ENCODE measurements at regions not wholly inside any gene's neighbourhood (a gene's known extent, or its start where the extent isn't known, plus 50 kb on each side); places are given as distances from the start of the nearest gene placed in this dataset.

DNA sequence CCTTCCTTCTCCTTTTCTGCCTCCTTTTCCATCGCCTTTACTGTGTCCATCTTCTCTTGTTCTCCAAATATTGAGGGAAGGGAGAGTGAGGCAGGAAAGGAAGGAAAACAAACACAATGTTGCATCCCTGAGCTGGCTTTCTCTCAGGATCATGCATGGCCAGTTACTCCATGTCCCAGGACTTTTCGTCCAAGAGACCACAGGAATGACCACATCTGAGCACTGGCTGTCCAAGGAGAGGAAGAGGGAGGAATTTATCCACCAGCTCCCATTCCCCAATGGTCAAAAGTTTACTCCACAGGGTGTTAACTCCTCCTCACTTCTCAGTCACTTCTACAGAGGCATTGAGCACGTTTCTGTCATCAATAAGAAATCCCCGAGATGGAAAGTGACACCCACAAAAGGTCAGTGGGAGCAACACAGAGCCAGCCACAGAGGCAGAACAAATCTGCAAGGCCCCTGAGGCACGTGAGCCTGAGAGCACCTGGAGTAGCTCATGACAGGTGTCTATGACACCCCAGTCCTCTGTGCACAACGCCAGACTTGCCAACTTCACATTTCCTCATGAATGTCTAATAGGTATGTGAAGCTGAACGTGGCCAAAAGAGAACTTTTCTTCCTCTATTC is 177.3 kb upstream of the NUDT4 start:
- H3K9me3 Mint-ChIP-seq (ENCODE audit: low read depth): no peaks in the 10 kb centered on the region
- POLR2A ChIA-PET: no interaction called here
- no peaks in the 10 kb centered on the region for H3K4me1 Mint-ChIP-seq
- DNase-seq: no peak
- H3K27ac Mint-ChIP-seq: no peak overlapping the region
- intact Hi-C loops (cut with DNase I, micrococcal nuclease): no loop called here
- CTCF ChIA-PET: interaction anchor here (0.8 kb wide), 1 partner anchor 15 kb away, joined by 4 read pairs; no protein-coding TSS in a partner anchor
- no peak for ATAC-seq
- no peaks in the 10 kb centered on the region for H3K36me3 Mint-ChIP-seq (ENCODE audit: low read depth)
- peaks cover 9% of the 10 kb centered on the region for H3K27me3 Mint-ChIP-seq
- H3K4me3 Mint-ChIP-seq: no peak overlapping the region

GRCh38 chr12:93201990-93202389 is 175.7 kb upstream of the NUDT4 start:
- Mint-ChIP-seq H3K27me3 (peaks cover 9% of the 10 kb centered on the region), H3K9me3 (ENCODE audit: low read depth) (no peaks in the 10 kb centered on the region), H3K36me3 (ENCODE audit: low read depth) (no peaks in the 10 kb centered on the region), H3K4me1 (no peaks in the 10 kb centered on the region), H3K4me3 (no peak overlapping the region), H3K27ac (no peak overlapping the region)
- DNase-seq: no peak
- ChIA-PET POLR2A (no interaction called here), CTCF (interaction anchor here (0.6 kb wide), 2 partner anchors 341 to 1585 kb away, joined by 3 read pairs; no protein-coding TSS in a partner anchor)
- intact Hi-C loops (cut with DNase I, micrococcal nuclease): no loop called here
- no peak for ATAC-seq

GRCh38 chr12:93202688-93203087 is 175.0 kb upstream of the NUDT4 start:
- no peak overlapping the region for H3K27ac Mint-ChIP-seq
- no peaks in the 10 kb centered on the region for H3K4me1 Mint-ChIP-seq
- CTCF ChIA-PET: no interaction called here
- ATAC-seq: no peak
- intact Hi-C loops (cut with DNase I, micrococcal nuclease): no loop called here
- no peaks in the 10 kb centered on the region for H3K9me3 Mint-ChIP-seq (ENCODE audit: low read depth)
- POLR2A ChIA-PET: no interaction called here
- peaks cover 8% of the 10 kb centered on the region for H3K27me3 Mint-ChIP-seq
- no peak for DNase-seq
- H3K4me3 Mint-ChIP-seq: no peak overlapping the region
- H3K36me3 Mint-ChIP-seq (ENCODE audit: low read depth): no peaks in the 10 kb centered on the region

DNA sequence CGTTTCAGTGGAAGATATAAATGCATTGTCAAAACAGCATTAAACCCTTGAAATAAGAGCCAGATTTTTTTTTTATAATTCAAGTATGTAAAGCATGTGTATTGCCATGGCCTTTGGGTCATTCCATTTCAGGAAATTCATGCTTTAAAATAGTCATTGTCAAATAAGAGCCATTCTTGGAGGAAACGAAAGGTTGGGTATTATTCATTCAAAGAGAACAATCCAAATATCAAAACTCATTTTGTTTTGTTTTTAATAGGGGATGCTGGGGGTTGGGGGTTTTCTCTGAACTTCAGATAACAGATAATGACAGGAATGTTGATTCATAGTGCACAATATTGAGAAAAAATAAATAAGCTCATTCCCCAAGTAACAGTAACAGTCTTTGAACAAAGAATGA is 174.4 kb upstream of the NUDT4 start:
- Mint-ChIP-seq H3K27me3 (peaks cover 6% of the 10 kb centered on the region), H3K27ac (no peak overlapping the region), H3K9me3 (ENCODE audit: low read depth) (no peaks in the 10 kb centered on the region), H3K4me3 (no peak overlapping the region), H3K36me3 (ENCODE audit: low read depth) (no peaks in the 10 kb centered on the region), H3K4me1 (no peaks in the 10 kb centered on the region)
- DNase-seq: no peak
- CTCF ChIA-PET: interaction anchor here (0.7 kb wide), 1 partner anchor 9 kb away, joined by 3 read pairs; no protein-coding TSS in a partner anchor
- POLR2A ChIA-PET: no interaction called here
- no peak for ATAC-seq
- intact Hi-C loops (cut with DNase I, micrococcal nuclease): no loop called here

GRCh38 chr12:93204896-93205295 is 172.8 kb upstream of the NUDT4 start:
- CTCF ChIA-PET: no interaction called here
- H3K4me3 Mint-ChIP-seq: no peak overlapping the region
- no peak for DNase-seq
- ATAC-seq: no peak
- intact Hi-C loops (cut with DNase I, micrococcal nuclease): no loop called here
- no peak overlapping the region for H3K27ac Mint-ChIP-seq
- H3K27me3 Mint-ChIP-seq: peaks cover 4% of the 10 kb centered on the region
- no peaks in the 10 kb centered on the region for H3K4me1 Mint-ChIP-seq
- no peaks in the 10 kb centered on the region for H3K9me3 Mint-ChIP-seq (ENCODE audit: low read depth)
- POLR2A ChIA-PET: no interaction called here
- H3K36me3 Mint-ChIP-seq (ENCODE audit: low read depth): no peaks in the 10 kb centered on the region

DNA sequence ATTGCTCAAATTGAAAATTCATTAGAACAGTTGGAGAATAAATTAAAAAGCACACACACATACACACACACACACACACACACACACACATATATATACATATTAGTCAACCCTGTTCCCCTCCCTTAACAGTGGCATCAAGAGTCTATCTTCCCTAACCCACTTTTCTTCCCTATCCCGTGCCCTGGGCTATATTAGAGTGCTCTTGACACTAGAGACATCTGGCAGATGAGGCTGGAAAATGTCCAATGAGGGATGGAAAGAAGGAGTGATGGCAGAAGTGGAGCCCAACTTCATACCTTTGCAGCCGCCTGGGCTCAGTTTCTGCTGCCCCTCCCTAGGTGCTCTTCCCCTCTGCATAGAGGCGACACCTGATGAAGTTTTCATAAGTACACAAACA is 172.4 kb upstream of the NUDT4 start:
- Mint-ChIP-seq H3K36me3 (ENCODE audit: low read depth) (no peaks in the 10 kb centered on the region), H3K4me1 (no peaks in the 10 kb centered on the region), H3K27me3 (peaks cover 4% of the 10 kb centered on the region), H3K27ac (no peak overlapping the region), H3K4me3 (no peak overlapping the region), H3K9me3 (ENCODE audit: low read depth) (no peaks in the 10 kb centered on the region)
- intact Hi-C loops (cut with DNase I, micrococcal nuclease): no loop called here
- ChIA-PET POLR2A (no interaction called here), CTCF (no interaction called here)
- DNase-seq: no peak
- ATAC-seq: no peak

DNA sequence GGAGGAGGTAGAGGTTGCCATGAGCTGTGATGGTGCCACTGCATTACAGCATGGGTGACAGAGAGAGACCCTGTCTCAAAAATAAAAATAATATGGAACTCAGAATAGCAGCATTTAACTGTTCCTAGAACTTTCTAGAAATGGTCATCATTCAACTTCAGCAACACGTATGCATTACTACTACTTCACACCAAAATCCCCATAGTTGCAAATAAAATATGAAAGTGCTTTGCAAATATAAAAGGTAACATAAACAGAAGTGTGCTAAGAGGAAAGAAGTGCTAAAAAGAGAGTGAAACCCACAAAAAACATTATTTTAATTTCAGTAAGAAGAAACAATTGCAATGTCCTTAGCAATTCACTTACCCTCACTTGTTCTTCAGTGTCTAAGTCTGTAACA is 169.7 kb upstream of the NUDT4 start:
- POLR2A ChIA-PET: no interaction called here
- Mint-ChIP-seq H3K36me3 (ENCODE audit: low read depth) (no peaks in the 10 kb centered on the region), H3K4me3 (no peak overlapping the region), H3K27ac (no peak overlapping the region), H3K4me1 (no peaks in the 10 kb centered on the region), H3K9me3 (ENCODE audit: low read depth) (no peaks in the 10 kb centered on the region), H3K27me3 (no peaks in the 10 kb centered on the region)
- intact Hi-C loops (cut with DNase I, micrococcal nuclease): no loop called here
- ATAC-seq (no peak), DNase-seq (no peak)
- CTCF ChIA-PET: interaction anchor here (1.4 kb wide), 1 partner anchor 8 kb away, joined by 4 read pairs; no protein-coding TSS in a partner anchor

DNA sequence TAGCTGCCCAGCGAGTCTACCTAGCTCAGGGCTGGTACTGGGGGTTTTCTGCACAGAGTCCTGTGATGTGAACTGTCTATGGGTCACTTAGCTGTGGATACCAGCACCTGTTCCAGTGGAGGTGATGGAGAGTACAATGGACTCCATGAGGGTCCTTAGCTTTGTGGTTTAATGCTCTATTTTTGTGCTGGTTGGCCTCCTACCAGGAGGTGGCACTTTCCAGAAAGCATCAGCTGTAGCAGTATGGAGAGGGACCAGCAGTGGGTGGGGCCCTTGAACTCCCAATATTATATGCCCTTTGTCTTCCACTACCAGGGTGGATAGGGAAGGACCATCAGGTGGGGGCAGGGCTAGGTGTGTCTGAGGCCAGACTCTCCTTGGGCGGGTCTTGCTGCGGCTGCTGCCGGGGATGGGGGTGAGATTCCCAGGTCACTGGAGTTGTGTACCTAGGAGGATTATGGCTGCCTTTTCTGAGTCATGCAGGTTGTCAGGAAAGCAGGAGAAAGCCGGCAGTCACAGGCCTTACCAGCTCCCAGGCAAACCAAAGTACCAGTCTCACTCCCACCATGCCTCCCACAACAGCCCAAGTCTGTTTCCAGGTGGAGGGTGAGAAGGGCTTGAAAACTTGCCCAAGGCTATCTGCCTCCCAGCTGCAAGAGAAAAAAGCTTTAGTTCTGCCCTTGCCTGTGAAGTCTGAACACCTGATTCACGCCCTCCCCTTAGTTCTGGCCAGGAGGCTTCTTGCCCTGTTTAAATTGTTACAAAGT is 163.0 kb upstream of the NUDT4 start:
- CTCF ChIA-PET: interaction anchor here (0.6 to 1.3 kb wide), 2 partner anchors 205 to 225 kb away, joined by 3 to 4 read pairs; no protein-coding TSS in a partner anchor
- Mint-ChIP-seq H3K4me3 (no peak overlapping the region), H3K27ac (no peak overlapping the region), H3K4me1 (no peaks in the 10 kb centered on the region), H3K9me3 (ENCODE audit: low read depth) (no peaks in the 10 kb centered on the region), H3K36me3 (ENCODE audit: low read depth) (no peaks in the 10 kb centered on the region), H3K27me3 (no peaks in the 10 kb centered on the region)
- POLR2A ChIA-PET: no interaction called here
- ATAC-seq (no peak), DNase-seq (no peak)
- intact Hi-C loops (cut with DNase I, micrococcal nuclease): no loop called here

- DNase-seq: no peak
- ChIA-PET POLR2A (no interaction called here), CTCF (interaction anchor here (0.6 to 1.8 kb wide), 2 partner anchors 8 to 885 kb away, joined by 3 to 4 read pairs; no protein-coding TSS in a partner anchor)
- Mint-ChIP-seq H3K27me3 (no peaks in the 10 kb centered on the region), H3K4me1 (no peaks in the 10 kb centered on the region), H3K4me3 (no peak overlapping the region), H3K27ac (no peak overlapping the region), H3K36me3 (ENCODE audit: low read depth) (no peaks in the 10 kb centered on the region), H3K9me3 (ENCODE audit: low read depth) (no peaks in the 10 kb centered on the region)
- ATAC-seq: no peak
- intact Hi-C loops (cut with DNase I, micrococcal nuclease): no loop called here
Observed at GRCh38 chr12:93215290-93215678, 162.4 kb upstream of the NUDT4 start.

GRCh38 chr12:93219947-93220346 is 157.8 kb upstream of the NUDT4 start:
- CTCF ChIA-PET: no interaction called here
- Mint-ChIP-seq H3K27me3 (no peaks in the 10 kb centered on the region), H3K27ac (no peak overlapping the region), H3K9me3 (ENCODE audit: low read depth) (peaks cover 9% of the 10 kb centered on the region), H3K36me3 (ENCODE audit: low read depth) (no peaks in the 10 kb centered on the region), H3K4me1 (no peaks in the 10 kb centered on the region), H3K4me3 (no peak overlapping the region)
- ATAC-seq (no peak), DNase-seq (no peak)
- POLR2A ChIA-PET: no interaction called here
- intact Hi-C loops (cut with DNase I, micrococcal nuclease): no loop called here

DNA sequence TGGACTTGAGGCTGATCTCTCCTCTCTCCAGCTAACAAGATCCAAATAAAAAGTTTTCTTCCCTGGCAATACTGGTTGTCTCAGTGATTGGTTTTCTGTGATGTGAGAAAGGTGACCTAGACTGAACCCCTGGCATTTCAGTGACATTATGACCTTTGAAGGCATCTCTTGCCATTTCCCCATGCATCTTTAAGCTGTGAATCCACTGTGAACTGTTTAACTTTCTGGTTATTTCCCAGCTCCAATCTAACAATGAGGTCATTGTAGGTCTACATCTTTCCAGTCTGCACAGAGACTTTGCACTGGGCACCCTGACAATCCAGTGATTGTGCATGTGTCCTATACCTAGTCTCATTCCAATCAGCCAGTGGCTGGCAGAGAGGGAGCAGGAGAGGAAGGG is 155.9 kb upstream of the NUDT4 start:
- CTCF ChIA-PET: no interaction called here
- no peaks in the 10 kb centered on the region for H3K36me3 Mint-ChIP-seq (ENCODE audit: low read depth)

More for the DNA sequence above, 155.9 kb upstream of the NUDT4 start:
- no peaks in the 10 kb centered on the region for H3K4me1 Mint-ChIP-seq
- H3K27me3 Mint-ChIP-seq: no peaks in the 10 kb centered on the region
- H3K27ac Mint-ChIP-seq: no peak overlapping the region
- intact Hi-C loops (cut with DNase I, micrococcal nuclease): no loop called here
- POLR2A ChIA-PET: no interaction called here
- H3K4me3 Mint-ChIP-seq: no peak overlapping the region
- DNase-seq (no peak), ATAC-seq (no peak)
- H3K9me3 Mint-ChIP-seq (ENCODE audit: low read depth): peaks cover 9% of the 10 kb centered on the region

Data from activated CD4-positive, alpha-beta T cell treated with anti-CD3 and anti-CD28 coated beads for 36 hours (primary cell).